NB4 (cell line): ENCODE measurements at regions not wholly inside any gene's neighbourhood (a gene's known extent, or its start where the extent isn't known, plus 50 kb on each side); places are given as distances from the start of the nearest gene placed in this dataset.

Experiments used
- DNase-seq: peaks from one replicate; pipeline ENCODE4 v3.0.0; 2010; ENCODE audit warnings: low read depth
- H3K4me3 ChIP-seq: one replicate; pipeline ENCODE4 v1.5.1; 2011; ENCODE audit warnings: mild to moderate bottlenecking, low read depth, low read length, moderate library complexity
- CTCF ChIP-seq: IDR thresholded peaks from one replicate; pipeline ENCODE4 v1.5.1; 2012; ENCODE audit warnings: low read depth, low read length
- MAX ChIP-seq: IDR thresholded peaks from 2 replicates; pipeline ENCODE4 v1.6.1; 2011; ENCODE audit warnings: low read depth, low read length
- MYC ChIP-seq: IDR thresholded peaks from 2 replicates; pipeline ENCODE4 v1.6.1; 2011; ENCODE audit warnings: low read depth, low read length
- POLR2A ChIP-seq: IDR thresholded peaks from 2 replicates; pipeline ENCODE4 v1.6.1; 2011; ENCODE audit warnings: mild to moderate bottlenecking; ENCODE audit not compliant: insufficient read length; ENCODE audit errors: extremely low read depth

- no peak overlapping the region for H3K4me3 ChIP-seq
- DNase-seq, result peak; percentile 4
- no peak for TF ChIP-seq MYC
Observed at GRCh38 chr15:39510001-39510701, 70.7 kb upstream of the THBS1 start.

- peak; percentile 59 for DNase-seq
- H3K4me3 ChIP-seq, result no peak overlapping the region
- TF ChIP-seq CTCF, result no peak
- no peak for TF ChIP-seq MAX
- TF ChIP-seq POLR2A, result no peak
- no peak for TF ChIP-seq MYC
Observed at GRCh38 chr15:39511000-39511915, 69.6 kb upstream of the THBS1 start.

DNA sequence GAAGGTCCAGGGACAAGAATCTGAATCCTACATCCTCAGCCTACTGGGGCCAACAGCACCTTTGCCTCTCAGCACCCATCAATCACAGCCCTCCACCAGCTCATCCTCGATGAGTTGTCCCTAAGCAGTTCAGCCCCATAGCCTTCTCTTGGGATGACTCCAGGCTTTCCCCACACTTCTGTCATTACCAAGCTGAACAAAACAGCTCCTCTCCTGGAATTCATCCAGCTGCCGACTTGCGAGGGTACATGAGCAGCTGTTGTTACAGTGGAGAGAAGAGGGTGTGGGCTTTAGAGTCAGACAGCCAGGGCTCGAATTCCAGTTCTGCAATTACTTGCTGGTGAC, 69.0 kb upstream of the THBS1 start:
- no peak for TF ChIP-seq CTCF
- TF ChIP-seq POLR2A, result no peak
- no peak for TF ChIP-seq MYC
- TF ChIP-seq MAX, result no peak
- DNase-seq, result no peak
- H3K4me3 ChIP-seq, result no peak overlapping the region

- no peak overlapping the region for H3K4me3 ChIP-seq
- peak; percentile 15 for DNase-seq
- TF ChIP-seq MAX, result no peak
- no peak for TF ChIP-seq MYC
- no peak for TF ChIP-seq POLR2A
- TF ChIP-seq CTCF, result no peak
Observed at GRCh38 chr15:39512643-39513042, 68.2 kb upstream of the THBS1 start.

GRCh38 chr15:39513936-39514335, 66.9 kb upstream of the THBS1 start:
- no peak overlapping the region for H3K4me3 ChIP-seq
- no peak for TF ChIP-seq POLR2A
- no peak for TF ChIP-seq MYC
- TF ChIP-seq CTCF, result no peak
- TF ChIP-seq MAX, result no peak
- DNase-seq, result no peak

DNA sequence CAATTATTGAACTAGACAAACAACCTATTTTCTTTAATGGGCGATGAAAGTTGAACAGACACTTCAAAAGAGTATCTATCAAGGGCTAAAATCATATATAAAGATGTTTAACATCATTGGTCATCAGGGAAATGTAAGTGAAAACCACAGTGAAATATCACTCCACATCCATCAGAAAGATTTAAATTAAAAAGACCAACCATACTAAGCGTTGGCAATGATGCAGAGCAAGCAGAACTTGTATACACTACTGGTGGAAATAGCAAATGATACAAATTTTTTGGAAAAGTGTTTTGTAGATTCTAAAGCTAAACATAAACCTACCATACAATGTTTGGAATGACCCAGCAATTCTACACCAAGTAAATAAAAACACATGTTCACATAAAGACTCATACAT, 65.9 kb upstream of the THBS1 start:
- no peak for DNase-seq
- TF ChIP-seq MYC (no peak), POLR2A (no peak), MAX (no peak), CTCF (no peak)

More for the DNA sequence above, 65.9 kb upstream of the THBS1 start:
- no peak overlapping the region for H3K4me3 ChIP-seq
